ENCODE measurements at regions not wholly inside any gene's neighbourhood (a gene's known extent, or its start where the extent isn't known, plus 50 kb on each side); places are given as distances from the start of the nearest gene placed in this dataset.

GRCh38 chr9:130782886-130783530 is 52.0 kb upstream of the ABL1 start:
- no peak for DNase-seq (ENCODE audit: low spot score)

- no peak for DNase-seq (ENCODE audit: low spot score)
Measured at GRCh38 chr9:130785053-130785452, 50.0 kb upstream of the ABL1 start.

Data from RKO (cell line).